ENCODE measurements at regions not wholly inside any gene's neighbourhood (a gene's known extent, or its start where the extent isn't known, plus 50 kb on each side); places are given as distances from the start of the nearest gene placed in this dataset.

DNA sequence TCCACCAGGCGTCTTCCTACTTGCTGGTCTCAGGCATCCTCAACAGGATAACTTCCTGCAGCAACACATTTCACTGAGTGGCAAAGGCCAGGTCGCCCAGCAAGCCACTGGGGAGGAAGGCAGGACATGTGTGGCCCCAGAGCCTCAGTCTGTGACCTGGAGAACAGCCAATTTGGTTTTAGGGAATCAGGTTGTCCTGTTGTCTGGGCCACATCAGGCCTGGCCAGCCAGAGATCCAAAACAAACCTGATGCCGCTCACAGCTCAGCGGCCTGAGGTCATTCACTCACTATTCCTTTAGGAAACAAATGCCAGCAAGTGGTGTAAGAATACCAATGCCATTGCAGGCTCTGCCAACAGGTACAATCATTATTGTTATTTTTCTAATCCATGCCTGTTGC, 210.7 kb downstream of the VAPA start:
- TF ChIP-seq, protein P1, sequence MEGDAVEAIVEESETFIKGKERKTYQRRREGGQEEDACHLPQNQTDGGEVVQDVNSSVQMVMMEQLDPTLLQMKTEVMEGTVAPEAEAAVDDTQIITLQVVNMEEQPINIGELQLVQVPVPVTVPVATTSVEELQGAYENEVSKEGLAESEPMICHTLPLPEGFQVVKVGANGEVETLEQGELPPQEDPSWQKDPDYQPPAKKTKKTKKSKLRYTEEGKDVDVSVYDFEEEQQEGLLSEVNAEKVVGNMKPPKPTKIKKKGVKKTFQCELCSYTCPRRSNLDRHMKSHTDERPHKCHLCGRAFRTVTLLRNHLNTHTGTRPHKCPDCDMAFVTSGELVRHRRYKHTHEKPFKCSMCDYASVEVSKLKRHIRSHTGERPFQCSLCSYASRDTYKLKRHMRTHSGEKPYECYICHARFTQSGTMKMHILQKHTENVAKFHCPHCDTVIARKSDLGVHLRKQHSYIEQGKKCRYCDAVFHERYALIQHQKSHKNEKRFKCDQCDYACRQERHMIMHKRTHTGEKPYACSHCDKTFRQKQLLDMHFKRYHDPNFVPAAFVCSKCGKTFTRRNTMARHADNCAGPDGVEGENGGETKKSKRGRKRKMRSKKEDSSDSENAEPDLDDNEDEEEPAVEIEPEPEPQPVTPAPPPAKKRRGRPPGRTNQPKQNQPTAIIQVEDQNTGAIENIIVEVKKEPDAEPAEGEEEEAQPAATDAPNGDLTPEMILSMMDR (IDR thresholded peaks at IDR 0.05; ENCODE audit: poor library complexity) = no peak
- TF ChIP-seq EZH2 (IDR thresholded peaks at IDR 0.05; ENCODE audit: borderline replicate concordance) (no peak), EZH2phosphoT487 (IDR thresholded peaks at IDR 0.05; ENCODE audit: low read depth, severe bottlenecking, unreplicated experiment) (no peak)

Measured in hepatocyte (in vitro differentiated cells).